Eye (tissue), 1 donor: ENCODE measurements at regions not wholly inside any gene's neighbourhood (a gene's known extent, or its start where the extent isn't known, plus 50 kb on each side); places are given as distances from the start of the nearest gene placed in this dataset.

Experiments
- DNase-seq: peaks from one replicate; pipeline ENCODE4 v3.0.0-alpha.2; 2015

GRCh38 chrX:88526385-88526784 lies 220.6 kb upstream of the CPXCR1 start:
- DNase-seq: no peak

- no peak for DNase-seq
Measured at GRCh38 chrX:88558421-88558820, 188.6 kb upstream of the CPXCR1 start.

GRCh38 chrX:88560673-88561330 lies 186.2 kb upstream of the CPXCR1 start:
- DNase-seq: no peak

- no peak for DNase-seq
Measured at GRCh38 chrX:88584283-88584682, 162.7 kb upstream of the CPXCR1 start.

- no peak for DNase-seq
Measured at GRCh38 chrX:88586317-88586716, 160.7 kb upstream of the CPXCR1 start.

- no peak for DNase-seq
Measured at GRCh38 chrX:88603237-88603636, 143.8 kb upstream of the CPXCR1 start.

GRCh38 chrX:88604433-88605221 lies 142.4 kb upstream of the CPXCR1 start:
- no peak for DNase-seq

GRCh38 chrX:88605222-88605583 lies 141.8 kb upstream of the CPXCR1 start:
- no peak for DNase-seq

- no peak for DNase-seq
Measured at GRCh38 chrX:88612870-88613329, 134.1 kb upstream of the CPXCR1 start.

- DNase-seq: peak; percentile 35
Measured at GRCh38 chrX:88613338-88613737, 133.7 kb upstream of the CPXCR1 start.

- no peak for DNase-seq
Measured at GRCh38 chrX:88621278-88621677, 125.7 kb upstream of the CPXCR1 start.

- no peak for DNase-seq
Measured at GRCh38 chrX:88655460-88655859, 91.6 kb upstream of the CPXCR1 start.

- DNase-seq: no peak
Measured at GRCh38 chrX:88660836-88661235, 86.2 kb upstream of the CPXCR1 start.

- peak; percentile 0 for DNase-seq
Measured at GRCh38 chrX:88672261-88672660, 74.8 kb upstream of the CPXCR1 start.
